ENCODE measurements at regions not wholly inside any gene's neighbourhood (a gene's known extent, or its start where the extent isn't known, plus 50 kb on each side); places are given as distances from the start of the nearest gene placed in this dataset.

DNA sequence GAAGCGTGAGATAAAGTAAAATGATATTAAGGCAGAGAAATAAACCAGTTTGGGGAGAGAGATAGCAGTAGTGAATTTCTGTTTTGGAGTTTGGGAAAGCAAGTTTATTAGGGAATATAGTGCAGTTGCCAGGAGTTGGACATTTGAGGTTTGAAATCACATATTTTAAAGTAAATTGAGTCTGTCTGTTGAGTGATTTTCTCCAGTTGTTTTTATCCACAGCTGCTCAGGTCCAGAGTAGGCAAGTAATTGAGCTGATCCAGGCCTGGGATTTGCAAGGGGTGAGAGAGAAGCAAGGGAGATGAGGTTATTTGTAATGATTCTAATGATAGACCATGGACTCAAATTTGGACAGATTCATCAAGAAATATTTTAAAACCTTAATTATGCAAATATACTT lies 481.9 kb downstream of the UTRN start:
- Histone ChIP-seq H3K27ac (ENCODE audit: insufficient read length, low read depth, low read length) (no peak overlapping the region), H2BK5ac (ENCODE audit: insufficient read length, low read length) (no peak overlapping the region), H4K5ac (ENCODE audit: insufficient read length, low read depth, low read length) (no peak overlapping the region), H3K27me3 (ENCODE audit: insufficient read depth, low read length) (no peaks in the 10 kb centered on the region), H3K23me2 (ENCODE audit: insufficient read length, low read depth, low read length, poor library complexity, severe bottlenecking) (no peaks in the 10 kb centered on the region), H2AK5ac (ENCODE audit: insufficient read length, low read length) (no peak overlapping the region), H3K79me1 (ENCODE audit: insufficient read depth, low read depth, low read length, poor library complexity, severe bottlenecking) (no peaks in the 10 kb centered on the region), H4K8ac (replicated peaks; ENCODE audit: insufficient read length, low read depth, low read length) (no peak overlapping the region), H2AFZ (ENCODE audit: low read length) (no peak overlapping the region), H3T11ph (ENCODE audit: low read length) (no peak overlapping the region), H4K91ac (ENCODE audit: insufficient read length, low read depth, low read length) (no peak overlapping the region), H2BK12ac (ENCODE audit: insufficient read length, low read depth, low read length) (no peak overlapping the region), H3K23ac (ENCODE audit: insufficient read length, low read depth, low read length) (no peak overlapping the region), H2BK120ac (ENCODE audit: low read depth, low read length, poor library complexity, severe bottlenecking) (no peak overlapping the region), H2BK20ac (ENCODE audit: low read depth, low read length, poor library complexity, severe bottlenecking) (no peak overlapping the region), H3K18ac (ENCODE audit: insufficient read length, low read depth, low read length) (no peak overlapping the region), H3K4me1 (ENCODE audit: insufficient read depth, low read length) (0 out of 2 replicates have a peak, but pooled peaks cover 5% of the 10 kb centered on the region), H3K4ac (ENCODE audit: low read depth, low read length) (no peak overlapping the region), H3K14ac (ENCODE audit: insufficient read depth, low read length) (no peak overlapping the region), H4K20me1 (ENCODE audit: control insufficient read depth, insufficient read depth, insufficient read length) (no peaks in the 10 kb centered on the region), H3K56ac (ENCODE audit: insufficient read length, low read depth, low read length) (no peak overlapping the region), H3K9me3 (ENCODE audit: control insufficient read depth, low read depth, low read length) (no peaks in the 10 kb centered on the region), H3K79me2 (ENCODE audit: insufficient read depth, low read length) (no peaks in the 10 kb centered on the region), H3K9ac (ENCODE audit: extremely low read depth, insufficient read length, low read length) (no peak overlapping the region), H2BK15ac (ENCODE audit: low read depth, low read length) (no peak overlapping the region), H3K4me2 (ENCODE audit: insufficient read depth, insufficient read length, low read length) (no peak overlapping the region)
- Mint-ChIP-seq H3K36me3 (ENCODE audit: insufficient read depth in 1 of 3, low read depth in 3 of 3) (peaks cover 3 to 9% (median 5%) of the 10 kb centered on the region in 3 experiments; a peak in 3 of 7 replicates), H3K27ac (peak overlapping the region in 2 of 3 experiments; percentile 66 to 89; a peak in 5 of 7 replicates), H3K4me1 (peaks cover 18 to 23% of the 10 kb centered on the region in 2 experiments), H3K27me3 (ENCODE audit: low read depth) (no peaks in the 10 kb centered on the region), H3K9me3 (no peaks in the 10 kb centered on the region; a peak in 1 of 5 replicates), H3K4me3 (no peak overlapping the region)
- WGBS (ENCODE audit: extremely low coverage, insufficient read length, low lambda C conversion rate) = 100% methylated on average over 1 of the region's 1 CpG
- TF ChIP-seq, protein P1, sequence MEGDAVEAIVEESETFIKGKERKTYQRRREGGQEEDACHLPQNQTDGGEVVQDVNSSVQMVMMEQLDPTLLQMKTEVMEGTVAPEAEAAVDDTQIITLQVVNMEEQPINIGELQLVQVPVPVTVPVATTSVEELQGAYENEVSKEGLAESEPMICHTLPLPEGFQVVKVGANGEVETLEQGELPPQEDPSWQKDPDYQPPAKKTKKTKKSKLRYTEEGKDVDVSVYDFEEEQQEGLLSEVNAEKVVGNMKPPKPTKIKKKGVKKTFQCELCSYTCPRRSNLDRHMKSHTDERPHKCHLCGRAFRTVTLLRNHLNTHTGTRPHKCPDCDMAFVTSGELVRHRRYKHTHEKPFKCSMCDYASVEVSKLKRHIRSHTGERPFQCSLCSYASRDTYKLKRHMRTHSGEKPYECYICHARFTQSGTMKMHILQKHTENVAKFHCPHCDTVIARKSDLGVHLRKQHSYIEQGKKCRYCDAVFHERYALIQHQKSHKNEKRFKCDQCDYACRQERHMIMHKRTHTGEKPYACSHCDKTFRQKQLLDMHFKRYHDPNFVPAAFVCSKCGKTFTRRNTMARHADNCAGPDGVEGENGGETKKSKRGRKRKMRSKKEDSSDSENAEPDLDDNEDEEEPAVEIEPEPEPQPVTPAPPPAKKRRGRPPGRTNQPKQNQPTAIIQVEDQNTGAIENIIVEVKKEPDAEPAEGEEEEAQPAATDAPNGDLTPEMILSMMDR (conservative IDR thresholded peaks at IDR 0.05) = no peak
- DNase-seq = no peak

All from H9 (cell line).